ENCODE measurements at regions not wholly inside any gene's neighbourhood (a gene's known extent, or its start where the extent isn't known, plus 50 kb on each side); places are given as distances from the start of the nearest gene placed in this dataset.

DNA sequence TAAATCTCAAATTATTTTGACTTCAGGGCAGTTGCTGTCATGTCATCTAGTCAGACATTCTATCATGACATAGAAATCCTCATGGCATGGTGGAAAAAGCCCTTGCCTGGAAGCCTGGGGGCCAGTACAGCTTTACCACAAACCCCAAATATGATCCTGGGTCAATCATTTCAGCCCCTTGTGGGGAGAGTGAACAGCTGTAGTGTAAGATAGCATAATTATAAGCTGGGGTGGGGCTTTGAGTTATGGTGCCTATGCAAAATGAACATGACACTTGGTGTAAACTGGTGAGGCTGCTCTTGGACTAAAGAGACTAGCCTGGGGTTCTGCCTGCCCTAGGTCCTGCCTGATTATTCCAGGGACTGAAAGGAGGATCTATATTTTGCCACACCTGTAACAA is 207.7 kb upstream of the DDHD1 start:
- TF ChIP-seq, protein P1, sequence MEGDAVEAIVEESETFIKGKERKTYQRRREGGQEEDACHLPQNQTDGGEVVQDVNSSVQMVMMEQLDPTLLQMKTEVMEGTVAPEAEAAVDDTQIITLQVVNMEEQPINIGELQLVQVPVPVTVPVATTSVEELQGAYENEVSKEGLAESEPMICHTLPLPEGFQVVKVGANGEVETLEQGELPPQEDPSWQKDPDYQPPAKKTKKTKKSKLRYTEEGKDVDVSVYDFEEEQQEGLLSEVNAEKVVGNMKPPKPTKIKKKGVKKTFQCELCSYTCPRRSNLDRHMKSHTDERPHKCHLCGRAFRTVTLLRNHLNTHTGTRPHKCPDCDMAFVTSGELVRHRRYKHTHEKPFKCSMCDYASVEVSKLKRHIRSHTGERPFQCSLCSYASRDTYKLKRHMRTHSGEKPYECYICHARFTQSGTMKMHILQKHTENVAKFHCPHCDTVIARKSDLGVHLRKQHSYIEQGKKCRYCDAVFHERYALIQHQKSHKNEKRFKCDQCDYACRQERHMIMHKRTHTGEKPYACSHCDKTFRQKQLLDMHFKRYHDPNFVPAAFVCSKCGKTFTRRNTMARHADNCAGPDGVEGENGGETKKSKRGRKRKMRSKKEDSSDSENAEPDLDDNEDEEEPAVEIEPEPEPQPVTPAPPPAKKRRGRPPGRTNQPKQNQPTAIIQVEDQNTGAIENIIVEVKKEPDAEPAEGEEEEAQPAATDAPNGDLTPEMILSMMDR (IDR thresholded peaks at IDR 0.05): no peak
- TF ChIP-seq POLR2A (IDR thresholded peaks at IDR 0.05): no peak
- no peak for TF ChIP-seq EP300 (IDR thresholded peaks at IDR 0.05)
